ENCODE measurements at regions not wholly inside any gene's neighbourhood (a gene's known extent, or its start where the extent isn't known, plus 50 kb on each side); places are given as distances from the start of the nearest gene placed in this dataset.

DNA sequence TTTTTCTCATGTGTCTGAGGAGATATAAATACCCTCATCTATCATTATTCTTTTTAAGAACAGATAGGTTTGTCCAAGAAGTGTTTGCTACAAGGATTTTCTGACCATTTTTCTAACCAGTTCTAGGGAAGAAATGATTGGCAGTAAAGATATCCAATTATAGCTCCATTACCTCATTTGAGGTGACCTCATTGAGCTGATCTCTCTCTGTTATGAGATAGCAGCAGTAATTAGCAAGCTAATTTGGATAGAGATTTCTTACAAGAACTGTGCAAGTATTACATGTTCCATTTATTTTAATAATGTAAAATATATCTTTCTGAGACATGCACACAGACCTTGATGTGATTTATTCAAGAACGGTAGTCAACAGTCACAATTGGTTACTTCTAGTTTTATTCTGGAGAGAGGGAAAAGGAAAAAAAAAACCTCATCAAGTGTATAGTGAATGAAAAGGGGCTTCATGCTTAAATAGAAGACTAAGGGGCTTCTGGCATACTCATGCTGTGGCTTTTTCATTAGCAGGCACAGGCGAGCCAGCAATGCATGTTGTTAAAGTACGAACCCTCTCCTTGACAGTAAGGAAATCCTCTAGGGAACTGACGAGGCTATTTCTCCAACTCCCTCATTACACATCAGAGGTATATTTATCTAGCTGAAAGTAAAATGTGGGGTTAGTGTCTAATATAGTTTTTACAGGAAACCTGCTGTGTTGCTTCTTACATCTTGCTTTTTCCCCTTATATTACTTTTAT lies 127.3 kb downstream of the NUDT12 start:
- Histone ChIP-seq H3K9me3 (ENCODE audit: insufficient read depth in 2 of 2, low read depth in 1 of 2, low read length in 1 of 2) (no peaks in the 10 kb centered on the region), H4K8ac (ENCODE audit: extremely low read depth, insufficient read depth, low read length) (no peak overlapping the region), H3K36me3 (ENCODE audit: control insufficient read depth in 2 of 4, insufficient read depth in 4 of 4, low read length in 3 of 4) (no peaks in the 10 kb centered on the region), H3K4ac (replicated peaks; ENCODE audit: insufficient read length, low read depth, low read length) (no peak overlapping the region), H3K79me1 (ENCODE audit: low read depth, low read length) (no peaks in the 10 kb centered on the region), H4K91ac (replicated peaks; ENCODE audit: insufficient read length, low read length) (no peak overlapping the region), H2BK20ac (ENCODE audit: low read length) (no peak overlapping the region), H3K23ac (ENCODE audit: insufficient read length) (no peak overlapping the region), H2BK120ac (replicated peaks; ENCODE audit: low read depth, low read length) (no peak overlapping the region), H3K4me2 (ENCODE audit: insufficient read depth in 1 of 2, low read depth in 2 of 2, low read length in 2 of 2) (no peak overlapping the region), H3K27me3 (replicated peaks in 1 of 4; ENCODE audit: control insufficient read depth in 3 of 4, extremely low read depth in 1 of 4, insufficient read depth in 3 of 4, low read length in 3 of 4) (no peaks in the 10 kb centered on the region), H3K9ac (replicated peaks in 1 of 4; ENCODE audit: extremely low read depth in 1 of 4, low read depth in 3 of 4, low read length in 3 of 4) (no peak overlapping the region), H4K20me1 (replicated peaks in 1 of 2; ENCODE audit: control insufficient read depth in 1 of 2, insufficient read depth in 2 of 2, low read length in 2 of 2) (no peaks in the 10 kb centered on the region), H4K5ac (ENCODE audit: insufficient read length, low read depth, low read length) (no peak overlapping the region), H3K18ac (ENCODE audit: extremely low read depth, low read length) (no peak overlapping the region), H2AFZ (ENCODE audit: low read length) (no peak overlapping the region), H2BK12ac (ENCODE audit: low read depth, low read length) (no peak overlapping the region), H2BK5ac (ENCODE audit: low read depth, low read length) (no peak overlapping the region), H3K23me2 (ENCODE audit: low read depth, low read length) (no peaks in the 10 kb centered on the region), H3K79me2 (ENCODE audit: control insufficient read depth in 1 of 2, insufficient read depth in 2 of 2, low read length in 2 of 2) (no peaks in the 10 kb centered on the region), H2BK15ac (ENCODE audit: low read length) (no peak overlapping the region), H2AK5ac (ENCODE audit: low read depth, low read length) (no peak overlapping the region), H3K27ac (ENCODE audit: low read depth, low read length) (no peak overlapping the region), H3K56ac (replicated peaks; ENCODE audit: insufficient read length, low read depth, low read length) (no peak overlapping the region), H3K14ac (ENCODE audit: insufficient read length) (no peak overlapping the region), H3K4me1 (replicated peaks in 1 of 4; ENCODE audit: control insufficient read depth in 3 of 4, insufficient read depth in 4 of 4, low read length in 3 of 4) (peaks cover 0 to 4% (median 0%) of the 10 kb centered on the region in 4 experiments; a peak in 1 of 7 replicates), H3K4me3 (ENCODE audit: extremely low read depth in 1 of 4, insufficient read depth in 2 of 4, low read depth in 3 of 4, low read length in 4 of 4) (no peak overlapping the region)
- WGBS, 2 experiments (ENCODE audit: extremely low coverage in 1 of 2, insufficient coverage in 1 of 2, insufficient read length in 1 of 2, insufficient replicate concordance in 2 of 2, low coverage in 1 of 2, low lambda C conversion rate in 2 of 2, missing lambda C conversion rate in 1 of 2) = 82% methylated on average over 4 of the region's 4 CpGs; no CpG with 5 or more reads in 1 of the 2 experiments
- ChIA-PET POLR2A (ENCODE audit: partially characterized antibody) (no interaction called here), CTCF (ENCODE audit: partially characterized antibody) (interaction anchor here (0.7 to 1.4 kb wide), 5 partner anchors 8 to 212 kb away, joined by 3 to 5 read pairs (median 3); no protein-coding TSS in a partner anchor)
- TF ChIP-seq BCL11A (IDR thresholded peaks at IDR 0.05; ENCODE audit: low read depth in 2 of 2, low read length in 2 of 2) (no peak), TCF12 (IDR thresholded peaks at IDR 0.05; ENCODE audit: low read depth, low read length) (no peak), ASH2L (IDR thresholded peaks at IDR 0.05; ENCODE audit: low read length) (no peak), EP300 (IDR thresholded peaks at IDR 0.05; ENCODE audit: borderline replicate concordance in 1 of 2, low read depth in 2 of 2, low read length in 2 of 2) (no peak), RAD21 (IDR thresholded peaks at IDR 0.05 in 1 of 2, conservative IDR thresholded peaks at IDR 0.05 in 1 of 2; ENCODE audit: low read depth in 2 of 2, low read length in 2 of 2) (no peak), TAF1 (IDR thresholded peaks at IDR 0.05; ENCODE audit: low read depth, low read length) (no peak), SP4 (IDR thresholded peaks at IDR 0.05; ENCODE audit: low read length) (no peak), SP2 (IDR thresholded peaks at IDR 0.05; ENCODE audit: low read length) (no peak), BRCA1 (IDR thresholded peaks at IDR 0.05; ENCODE audit: low read depth, low read length) (no peak), GTF2F1 (IDR thresholded peaks at IDR 0.05; ENCODE audit: borderline replicate concordance, low read depth, low read length) (no peak), POLR2AphosphoS5 (IDR thresholded peaks at IDR 0.05; ENCODE audit: low read depth, low read length) (no peak)
- TF ChIP-seq, protein P1, sequence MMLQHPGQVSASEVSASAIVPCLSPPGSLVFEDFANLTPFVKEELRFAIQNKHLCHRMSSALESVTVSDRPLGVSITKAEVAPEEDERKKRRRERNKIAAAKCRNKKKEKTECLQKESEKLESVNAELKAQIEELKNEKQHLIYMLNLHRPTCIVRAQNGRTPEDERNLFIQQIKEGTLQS (IDR thresholded peaks at IDR 0.05; ENCODE audit: insufficient read depth, low read depth, low read length) = no peak
- FAIRE-seq (no peak), DNase-seq (ENCODE audit: low read depth in 1 of 2, low spot score in 2 of 2) (no peak)
